Adrenal gland (tissue), 9 donors: ENCODE measurements at regions not wholly inside any gene's neighbourhood (a gene's known extent, or its start where the extent isn't known, plus 50 kb on each side); places are given as distances from the start of the nearest gene placed in this dataset.

Source experiments
- DNase-seq, 7 donors: peaks; one replicate each; pipeline ENCODE4 v3.0.0-alpha.2; 2019 to 2020
- H3K27ac ChIP-seq, 5 donors: fragments of 200-600 bp; sonication (generic) in 4 of 5; 1 replicate in 3 of 5; 2 replicates in 2 of 5; pipeline versions ENCODE4 v1.5.1 to v1.8.0; 2016 to 2020; ENCODE audit warnings: mild to moderate bottlenecking in 1 of 5
- H3K27me3 ChIP-seq: fragments of 200-600 bp; 2 replicates; pipeline ENCODE4 v1.8.0; 2021
- H3K36me3 ChIP-seq, 2 donors: fragments of 200-600 bp; replicated peaks in 1 of 2; 1 replicate in 1 of 2; 2 replicates in 1 of 2; pipeline versions ENCODE4 v1.5.1 to v1.8.0; 2018 to 2022
- H3K4me1 ChIP-seq, 2 donors: fragments of 200-600 bp; replicated peaks in 1 of 2; 1 replicate in 1 of 2; 2 replicates in 1 of 2; pipeline versions ENCODE4 v1.5.1 to v1.8.0; 2018 to 2021
- H3K4me3 ChIP-seq, 4 donors: fragments of 200-600 bp; sonication (generic) in 3 of 4; one replicate each; pipeline ENCODE4 v1.5.1; 2016 to 2018
- H3K9me3 ChIP-seq, 3 donors: fragments of 200-600 bp; sonication (generic) in 1 of 3; replicated peaks in 1 of 3; 1 replicate in 2 of 3; 2 replicates in 1 of 3; pipeline versions ENCODE4 v1.5.1 to v1.8.0; 2016 to 2021
- CTCF ChIP-seq, 6 experiments: fragments of 450-650 bp in 4 of 6; fragments of 200-600 bp in 2 of 6; sonication (generic) in 1 of 6; IDR thresholded peaks; 1 replicate in 5 of 6; 2 replicates in 1 of 6; pipeline versions ENCODE4 v1.5.1 to v1.8.0; 2016 to 2021; ENCODE audit warnings: antibody characterized with exemption in 6 of 6, mild to moderate bottlenecking in 2 of 6, moderate library complexity in 1 of 6
- POLR2A ChIP-seq, 2 donors: fragments of 450-650 bp; IDR thresholded peaks; one replicate each; pipeline ENCODE4 v1.6.1; 2017; ENCODE audit warnings: antibody characterized with exemption in 2 of 2, mild to moderate bottlenecking in 2 of 2, moderate library complexity in 1 of 2
- WGBS, 4 donors: extraction: QIAGEN DNeasy Blood & Tissue Kit in 2 of 4; methylation state at CpG; one replicate each; pipeline versions ENCODE4 v1.1.5 to v1.1.7; 2013 to 2017; 5-methylcytosine and 5-hydroxymethylcytosine counted together
- intact Hi-C, 2 donors: fragments of 100-400 bp; cut with DNase I; formaldehyde crosslinking; loops; one replicate each; pipeline versions ENCODE4 v1.14.1 to v1.15.0; 2022 to 2023
- donor health status: healthy with polysubstance abuse.
- donor health status: Bipolar disorder and iron deficiency.
- donor health status: DM: yes; HTN: yes; CAD: no.
- donor health status: DM: no; HTN: no; CAD: no.
- donor health status: DM: no; HTN: no; CAD: no.

- 59 to 75% (median 65%) methylated on average over 3 of the region's 3 CpGs for WGBS, 4 donors
- no peak for TF ChIP-seq POLR2A (IDR thresholded peaks at IDR 0.05)
- TF ChIP-seq CTCF (IDR thresholded peaks at IDR 0.05): no peak
- intact Hi-C loops: loop anchor here in 1 of 2 donors (10.0 kb wide), 1 partner anchor 229 kb away; no protein-coding TSS in a partner anchor
- Histone ChIP-seq H3K4me1 (no peaks in the 10 kb centered on the region), H3K27ac (peak overlapping the region in 1 of 5 donors; percentile 29), H3K36me3 (no peaks in the 10 kb centered on the region), H3K4me3 (no peak overlapping the region), H3K9me3 (no peaks in the 10 kb centered on the region), H3K27me3 (no peaks in the 10 kb centered on the region)
- peak in 1 of 7 donors; percentile 68 for DNase-seq
Observed at GRCh38 chr2:9773903-9774239, 69.4 kb upstream of the TAF1B start.

- H3K27ac ChIP-seq: peak overlapping the region in 2 of 5 donors; percentile 26 to 72
- no peaks in the 10 kb centered on the region for H3K36me3 ChIP-seq
- peak in 3 of 7 donors; percentile 47 to 79 (median 53) for DNase-seq
- no peaks in the 10 kb centered on the region for H3K27me3 ChIP-seq
- WGBS, 4 donors: 51 to 89% (median 74%) methylated on average over 8 to 12 of the region's 12 CpGs
- intact Hi-C loops: loop anchor here in 1 of 2 donors (10.0 kb wide), 1 partner anchor 229 kb away; no protein-coding TSS in a partner anchor
- H3K4me1 ChIP-seq: no peaks in the 10 kb centered on the region
- no peak overlapping the region for H3K4me3 ChIP-seq
- TF ChIP-seq POLR2A (IDR thresholded peaks at IDR 0.05) (no peak), CTCF (IDR thresholded peaks at IDR 0.05) (no peak)
- no peaks in the 10 kb centered on the region for H3K9me3 ChIP-seq
Observed at GRCh38 chr2:9774266-9774665, 69.0 kb upstream of the TAF1B start.

DNA sequence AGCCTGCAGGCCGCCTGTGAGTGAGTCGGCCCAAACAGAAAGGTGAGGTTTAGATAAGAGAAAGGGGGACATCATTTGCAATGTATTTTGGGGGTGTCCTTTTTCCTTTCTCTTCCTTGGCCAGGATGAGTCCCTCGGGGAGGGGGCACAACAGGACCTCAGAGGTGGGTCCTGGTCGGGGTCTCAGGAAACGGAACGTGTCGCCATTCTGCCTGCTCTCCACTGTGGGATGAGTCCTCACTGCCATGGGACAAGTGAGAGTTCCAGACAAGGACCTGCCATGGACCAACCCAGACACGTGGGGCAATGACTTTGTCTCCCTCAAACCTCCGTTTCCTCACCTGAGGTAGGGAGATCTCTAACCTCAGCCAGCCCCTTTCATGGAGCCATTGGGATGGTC is 67.9 kb upstream of the TAF1B start:
- Histone ChIP-seq H3K27me3 (no peaks in the 10 kb centered on the region), H3K4me1 (no peaks in the 10 kb centered on the region), H3K9me3 (no peaks in the 10 kb centered on the region), H3K36me3 (no peaks in the 10 kb centered on the region), H3K4me3 (no peak overlapping the region), H3K27ac (no peak overlapping the region)
- intact Hi-C loops: loop anchor here in 1 of 2 donors (10.0 kb wide), 1 partner anchor 231 kb away; no protein-coding TSS in a partner anchor
- no peak for TF ChIP-seq POLR2A (IDR thresholded peaks at IDR 0.05)
- 92 to 97% (median 95%) methylated on average over 9 of the region's 9 CpGs for WGBS, 4 donors
- peak in 1 of 7 donors; percentile 29 for DNase-seq

GRCh38 chr2:9775999-9776712 is 67.1 kb upstream of the TAF1B start:
- 86 to 91% (median 88%) methylated on average over 4 to 9 of the region's 9 CpGs for WGBS, 4 donors
- peak in 1 of 7 donors; percentile 44 for DNase-seq
- Histone ChIP-seq H3K27me3 (no peaks in the 10 kb centered on the region), H3K36me3 (no peaks in the 10 kb centered on the region), H3K27ac (no peak overlapping the region), H3K4me3 (no peak overlapping the region), H3K9me3 (no peaks in the 10 kb centered on the region), H3K4me1 (no peaks in the 10 kb centered on the region)
- TF ChIP-seq CTCF (IDR thresholded peaks at IDR 0.05): no peak
- no peak for TF ChIP-seq POLR2A (IDR thresholded peaks at IDR 0.05)
- intact Hi-C loops: loop anchor here in 1 of 2 donors (10.0 kb wide), 1 partner anchor 231 kb away; no protein-coding TSS in a partner anchor
